Keratinocyte (primary cell): ENCODE measurements at regions not wholly inside any gene's neighbourhood (a gene's known extent, or its start where the extent isn't known, plus 50 kb on each side); places are given as distances from the start of the nearest gene placed in this dataset.

Source experiments
- DNase-seq: peaks from one replicate; pipeline ENCODE4 v3.0.0-alpha.2; 2011; ENCODE audit warnings: low read depth, missing footprints, low spot score
- FAIRE-seq: peaks from 2 replicates; lab custom pipeline; 2011; peaks lifted over from hg19 to GRCh38; lab: Jason Lieb, UNC
- H2AFZ ChIP-seq: 2 replicates; pipeline ENCODE4 v1.6.0; 2012; ENCODE audit warnings: low read length, control low read depth, inconsistent platforms; ENCODE audit not compliant: control insufficient read depth
- H3K27ac ChIP-seq: 2 replicates; pipeline ENCODE4 v1.5.1; 2011; ENCODE audit warnings: low read length; ENCODE audit not compliant: control insufficient read depth, insufficient read depth
- H3K27me3 ChIP-seq: 3 replicates; pipeline ENCODE4 v1.6.0; 2011; ENCODE audit warnings: low read length; ENCODE audit not compliant: control insufficient read depth, insufficient read depth; ENCODE audit errors: extremely low read depth
- H3K36me3 ChIP-seq, 2 experiments: 2 replicates in 1 of 2; 3 replicates in 1 of 2; pipeline ENCODE4 v1.5.1; 2011; ENCODE audit warnings: low read length in 2 of 2, mild to moderate bottlenecking in 1 of 2; ENCODE audit not compliant: control insufficient read depth in 2 of 2, insufficient read depth in 2 of 2; ENCODE audit errors: extremely low read depth in 1 of 2
- H3K4me1 ChIP-seq: 3 replicates; pipeline ENCODE4 v1.5.1; 2011; ENCODE audit warnings: low read length; ENCODE audit not compliant: control insufficient read depth, insufficient read depth; ENCODE audit errors: extremely low read depth
- H3K4me2 ChIP-seq: 3 replicates; pipeline ENCODE4 v1.6.0; 2011; ENCODE audit warnings: low read depth, low read length; ENCODE audit not compliant: control insufficient read depth, insufficient read depth; ENCODE audit errors: extremely low read depth
- H3K4me3 ChIP-seq, 3 experiments: fragments of 200-600 bp in 1 of 3; sonication (generic) in 1 of 3; 2 replicates in 2 of 3; 3 replicates in 1 of 3; pipeline ENCODE4 v1.5.1; 2011 to 2016; ENCODE audit warnings: low read length in 3 of 3, mild to moderate bottlenecking in 3 of 3, control low read depth in 2 of 3, inconsistent platforms in 1 of 3, low read depth in 1 of 3, mixed read lengths in 1 of 3, mixed run types in 1 of 3, moderate library complexity in 1 of 3; ENCODE audit not compliant: control insufficient read depth in 2 of 3, insufficient read depth in 2 of 3; ENCODE audit errors: extremely low read depth in 1 of 3
- H3K79me2 ChIP-seq: 2 replicates; pipeline ENCODE4 v1.6.0; 2012; ENCODE audit warnings: low read length; ENCODE audit not compliant: control insufficient read depth, insufficient read depth
- H3K9ac ChIP-seq: 3 replicates; pipeline ENCODE4 v1.6.0; 2011; ENCODE audit warnings: low read length; ENCODE audit not compliant: control insufficient read depth, insufficient read depth; ENCODE audit errors: extremely low read depth
- H3K9me1 ChIP-seq: 3 replicates; pipeline ENCODE4 v1.6.0; 2011; ENCODE audit warnings: low read length; ENCODE audit not compliant: control insufficient read depth, insufficient read depth; ENCODE audit errors: extremely low read depth
- H3K9me3 ChIP-seq: 2 replicates; pipeline ENCODE4 v1.5.1; 2012; ENCODE audit warnings: low read depth, low read length; ENCODE audit not compliant: control insufficient read depth
- H4K20me1 ChIP-seq: 3 replicates; pipeline ENCODE4 v1.6.0; 2011; ENCODE audit warnings: low read length; ENCODE audit not compliant: control insufficient read depth, insufficient read depth; ENCODE audit errors: extremely low read depth
- CTCF ChIP-seq, 3 experiments: IDR thresholded peaks in 1 of 3; conservative IDR thresholded peaks in 1 of 3; optimal IDR thresholded peaks in 1 of 3; 2 replicates in 2 of 3; 3 replicates in 1 of 3; pipeline versions ENCODE3 to v1.5.1; 2011; ENCODE audit warnings: low read length in 3 of 3, mild to moderate bottlenecking in 3 of 3, moderate library complexity in 2 of 3, control low read depth in 1 of 3, inconsistent platforms in 1 of 3; ENCODE audit not compliant: insufficient read depth in 2 of 3; ENCODE audit errors: extremely low read depth in 1 of 3
- EZH2 ChIP-seq: IDR thresholded peaks from one replicate; pipeline ENCODE4 v1.6.1; 2012; ENCODE audit warnings: inconsistent platforms, mild to moderate bottlenecking, low read length, moderate library complexity
- dilution Hi-C: fragments of 300-500 bp; cut with MboI; formaldehyde crosslinking; loops from one replicate; pipeline ENCODE4 v1.7.0; 2020; ENCODE audit warnings: low sequenced_read_pairs; ENCODE audit not compliant: extremely low pct_ligation_motif_present

GRCh38 chr5:2569774-2570542 is 181.5 kb downstream of the IRX2 start:
- dilution Hi-C loops = no loop called here

GRCh38 chr5:2569176-2569575 is 182.3 kb downstream of the IRX2 start:
- Histone ChIP-seq H3K27me3 (peaks cover 4% of the 10 kb centered on the region), H3K9me1 (no peaks in the 10 kb centered on the region), H2AFZ (no peak overlapping the region), H4K20me1 (no peaks in the 10 kb centered on the region), H3K4me1 (no peaks in the 10 kb centered on the region), H3K36me3 (no peaks in the 10 kb centered on the region), H3K9me3 (no peaks in the 10 kb centered on the region), H3K9ac (no peak overlapping the region), H3K4me3 (no peak overlapping the region), H3K4me2 (no peak overlapping the region), H3K79me2 (no peaks in the 10 kb centered on the region), H3K27ac (no peak overlapping the region)
- FAIRE-seq (no peak), DNase-seq (no peak)
- TF ChIP-seq EZH2 (no peak), CTCF (optimal IDR thresholded peaks at IDR 0.05 in 1 of 3, IDR thresholded peaks at IDR 0.05 in 1 of 3, conservative IDR thresholded peaks at IDR 0.05 in 1 of 3; ENCODE audit: extremely low read depth in 1 of 3, insufficient read depth in 2 of 3, low read length in 3 of 3) (no peak)
- dilution Hi-C loops = no loop called here

More at GRCh38 chr5:2569774-2570542, 181.5 kb downstream of the IRX2 start:
- H3K4me1 ChIP-seq = no peaks in the 10 kb centered on the region
- DNase-seq = no peak
- TF ChIP-seq EZH2 (no peak), CTCF (optimal IDR thresholded peaks at IDR 0.05 in 1 of 3, IDR thresholded peaks at IDR 0.05 in 1 of 3, conservative IDR thresholded peaks at IDR 0.05 in 1 of 3; ENCODE audit: extremely low read depth in 1 of 3, insufficient read depth in 2 of 3, low read length in 3 of 3) (no peak)
- H3K9ac ChIP-seq = no peak overlapping the region
- no peaks in the 10 kb centered on the region for H3K9me1 ChIP-seq
- H3K4me3 ChIP-seq = no peak overlapping the region
- H3K27me3 ChIP-seq = peaks cover 4% of the 10 kb centered on the region
- no peak overlapping the region for H3K4me2 ChIP-seq
- H4K20me1 ChIP-seq = no peaks in the 10 kb centered on the region
- H3K79me2 ChIP-seq = no peaks in the 10 kb centered on the region
- no peaks in the 10 kb centered on the region for H3K36me3 ChIP-seq
- no peak overlapping the region for H2AFZ ChIP-seq
- no peak for FAIRE-seq
- H3K9me3 ChIP-seq = no peaks in the 10 kb centered on the region
- H3K27ac ChIP-seq = no peak overlapping the region
